VCaP (cell line): ENCODE measurements at regions not wholly inside any gene's neighbourhood (a gene's known extent, or its start where the extent isn't known, plus 50 kb on each side); places are given as distances from the start of the nearest gene placed in this dataset.
A peak's percentile ranks its signal among the peaks of the same experiment; 100 is the strongest.

Experiments used
- H3K27ac ChIP-seq: fragments of 450-650 bp; 2 replicates; pipeline ENCODE4 v1.5.1; 2017
- CTCF ChIP-seq: fragments of 450-650 bp; conservative IDR thresholded peaks from 2 replicates; pipeline ENCODE4 v1.5.1; 2017; ENCODE audit warnings: mild to moderate bottlenecking, moderate library complexity

- TF ChIP-seq CTCF: peak; percentile 76
- no peak overlapping the region for H3K27ac ChIP-seq
These were observed 597.3 kb downstream of the PRELID2 start for GRCh38 chr5:145237843-145238242.

GRCh38 chr5:145236983-145237382, 598.2 kb downstream of the PRELID2 start:
- H3K27ac ChIP-seq: no peak overlapping the region
- TF ChIP-seq CTCF: no peak

- no peak for TF ChIP-seq CTCF
These were observed 599.0 kb downstream of the PRELID2 start for GRCh38 chr5:145236127-145236526.

GRCh38 chr5:145233461-145233860, 601.7 kb downstream of the PRELID2 start:
- no peak overlapping the region for H3K27ac ChIP-seq
- no peak for TF ChIP-seq CTCF

More at GRCh38 chr5:145236127-145236526, 599.0 kb downstream of the PRELID2 start:
- H3K27ac ChIP-seq: no peak overlapping the region

GRCh38 chr5:145230781-145231180, 604.4 kb downstream of the PRELID2 start:
- no peak for TF ChIP-seq CTCF

GRCh38 chr5:145228564-145228963, 606.6 kb downstream of the PRELID2 start:
- no peak for TF ChIP-seq CTCF
- no peak overlapping the region for H3K27ac ChIP-seq

More at GRCh38 chr5:145230781-145231180, 604.4 kb downstream of the PRELID2 start:
- H3K27ac ChIP-seq: no peak overlapping the region

- no peak overlapping the region for H3K27ac ChIP-seq
- TF ChIP-seq CTCF: no peak
These were observed 607.3 kb downstream of the PRELID2 start for GRCh38 chr5:145227881-145228280.
